Urinary bladder (tissue), 3 donors: ENCODE measurements at regions not wholly inside any gene's neighbourhood (a gene's known extent, or its start where the extent isn't known, plus 50 kb on each side); places are given as distances from the start of the nearest gene placed in this dataset.
"Not testable (repeated sequence)": the region's sequence is repeated elsewhere in the genome, so short reads cannot be mapped to it uniquely, and the experiment has no call there.

Experiments used
- DNase-seq: peaks from one replicate; pipeline ENCODE4 v3.0.0-alpha.2; 2015; ENCODE audit errors: extremely low spot score
- H3K27ac ChIP-seq: one replicate; pipeline ENCODE4 v1.5.1; 2013; ENCODE audit warnings: low read depth, mild to moderate bottlenecking, moderate library complexity
- H3K36me3 ChIP-seq: one replicate; pipeline ENCODE4 v1.6.1; 2013; ENCODE audit warnings: mild to moderate bottlenecking, moderate library complexity; ENCODE audit not compliant: insufficient read depth
- H3K4me1 ChIP-seq: one replicate; pipeline ENCODE4 v1.6.1; 2013; ENCODE audit warnings: mild to moderate bottlenecking, moderate library complexity; ENCODE audit not compliant: insufficient read depth
- H3K4me3 ChIP-seq: one replicate; pipeline ENCODE4 v1.5.1; 2013; ENCODE audit warnings: low read depth, low read length
- whole genome bisulfite sequencing: extraction: QIAGEN DNeasy Blood & Tissue Kit; methylation state at CpG from one replicate; pipeline ENCODE4 v1.1.7; 2013; 5-methylcytosine and 5-hydroxymethylcytosine counted together
- donor health status: healthy with polysubstance abuse.
- donor health status: healthy.

GRCh38 chr7:149670288-149670687 is 103.1 kb downstream of the ZNF467 start:
- no peaks in the 10 kb centered on the region for H3K4me1 ChIP-seq
- no peak for DNase-seq
- no peak overlapping the region for H3K27ac ChIP-seq
- no peak overlapping the region for H3K4me3 ChIP-seq
- WGBS = 7% methylated on average over 1 of the region's 1 CpG
- H3K36me3 ChIP-seq = no peaks in the 10 kb centered on the region

GRCh38 chr7:149669121-149669818 is 104.1 kb downstream of the ZNF467 start:
- Histone ChIP-seq H3K36me3 (no peaks in the 10 kb centered on the region), H3K4me1 (no peaks in the 10 kb centered on the region), H3K4me3 (no peak overlapping the region), H3K27ac (no peak overlapping the region)
- DNase-seq = no peak
- 43% methylated on average over 7 of the region's 7 CpGs for WGBS

GRCh38 chr7:149666360-149666945 is 106.9 kb downstream of the ZNF467 start:
- Histone ChIP-seq H3K36me3 (no peaks in the 10 kb centered on the region), H3K4me1 (no peaks in the 10 kb centered on the region), H3K4me3 (no peak overlapping the region), H3K27ac (no peak overlapping the region)
- DNase-seq = no peak
- WGBS = 33% methylated on average over 1 of the region's 1 CpG

GRCh38 chr7:149665618-149666017 is 107.8 kb downstream of the ZNF467 start:
- not testable (repeated sequence) for H3K4me3 ChIP-seq, H3K36me3 ChIP-seq, H3K27ac ChIP-seq, H3K4me1 ChIP-seq, DNase-seq
- 69% methylated on average over 2 of the region's 2 CpGs for WGBS

- Histone ChIP-seq H3K4me3 (no peak overlapping the region), H3K36me3 (no peaks in the 10 kb centered on the region), H3K27ac (no peak overlapping the region), H3K4me1 (no peaks in the 10 kb centered on the region)
- no peak for DNase-seq
- WGBS = 73% methylated on average over 1 of the region's 1 CpG
Measured at GRCh38 chr7:149664666-149665065, 108.7 kb downstream of the ZNF467 start.

GRCh38 chr7:149664176-149664575 is 109.2 kb downstream of the ZNF467 start:
- WGBS = 80% methylated on average over 5 of the region's 5 CpGs
- Histone ChIP-seq H3K4me1 (no peaks in the 10 kb centered on the region), H3K36me3 (no peaks in the 10 kb centered on the region), H3K4me3 (no peak overlapping the region), H3K27ac (no peak overlapping the region)
- no peak for DNase-seq

GRCh38 chr7:149662591-149663095 is 110.7 kb downstream of the ZNF467 start:
- Histone ChIP-seq H3K27ac (no peak overlapping the region), H3K4me3 (no peak overlapping the region), H3K4me1 (no peaks in the 10 kb centered on the region), H3K36me3 (no peaks in the 10 kb centered on the region)
- no peak for DNase-seq
- WGBS = 35% methylated on average over 5 of the region's 5 CpGs

- H3K4me1 ChIP-seq = no peaks in the 10 kb centered on the region
- 52% methylated on average over 1 of the region's 1 CpG for WGBS
- no peak overlapping the region for H3K4me3 ChIP-seq
- DNase-seq = no peak
- H3K27ac ChIP-seq = no peak overlapping the region
- H3K36me3 ChIP-seq = no peaks in the 10 kb centered on the region
Measured at GRCh38 chr7:149655784-149656183, 117.6 kb downstream of the ZNF467 start.

- H3K4me1 ChIP-seq = no peaks in the 10 kb centered on the region
- H3K4me3 ChIP-seq = no peak overlapping the region
- WGBS = 32% methylated on average over 1 of the region's 1 CpG
- DNase-seq = no peak
- H3K27ac ChIP-seq = no peak overlapping the region
- H3K36me3 ChIP-seq = no peaks in the 10 kb centered on the region
Measured at GRCh38 chr7:149654588-149654987, 118.8 kb downstream of the ZNF467 start.

- H3K4me1 ChIP-seq, H3K27ac ChIP-seq, H3K4me3 ChIP-seq, DNase-seq, H3K36me3 ChIP-seq: not testable (repeated sequence)
- 17% methylated on average over 3 of the region's 3 CpGs for WGBS
Measured at GRCh38 chr7:149650190-149650589, 123.2 kb downstream of the ZNF467 start.

GRCh38 chr7:149644754-149645153 is 128.6 kb downstream of the ZNF467 start:
- Histone ChIP-seq H3K27ac (no peak overlapping the region), H3K4me3 (no peak overlapping the region), H3K4me1 (no peaks in the 10 kb centered on the region), H3K36me3 (no peaks in the 10 kb centered on the region)
- DNase-seq = no peak
- WGBS = 60% methylated on average over 4 of the region's 4 CpGs

- 53% methylated on average over 5 of the region's 5 CpGs for WGBS
- H3K36me3 ChIP-seq = no peaks in the 10 kb centered on the region
- no peak overlapping the region for H3K27ac ChIP-seq
- no peaks in the 10 kb centered on the region for H3K4me1 ChIP-seq
- no peak for DNase-seq
- H3K4me3 ChIP-seq = no peak overlapping the region
Measured at GRCh38 chr7:149642589-149642988, 130.8 kb downstream of the ZNF467 start.

GRCh38 chr7:149638566-149639320 is 134.6 kb downstream of the ZNF467 start:
- no peak overlapping the region for H3K27ac ChIP-seq
- DNase-seq = no peak
- no peaks in the 10 kb centered on the region for H3K4me1 ChIP-seq
- WGBS = 89% methylated on average over 5 of the region's 5 CpGs
- no peaks in the 10 kb centered on the region for H3K36me3 ChIP-seq
- no peak overlapping the region for H3K4me3 ChIP-seq
